ENCODE measurements at regions not wholly inside any gene's neighbourhood (a gene's known extent, or its start where the extent isn't known, plus 50 kb on each side); places are given as distances from the start of the nearest gene placed in this dataset.

GRCh38 chr13:63299866-63300394 is 1884.3 kb upstream of the PCDH20 start:
- TF ChIP-seq POLR2A (IDR thresholded peaks at IDR 0.05; ENCODE audit: low read depth), result no peak
- no peak for TF ChIP-seq EP300 (IDR thresholded peaks at IDR 0.05)
- TF ChIP-seq, protein P1, sequence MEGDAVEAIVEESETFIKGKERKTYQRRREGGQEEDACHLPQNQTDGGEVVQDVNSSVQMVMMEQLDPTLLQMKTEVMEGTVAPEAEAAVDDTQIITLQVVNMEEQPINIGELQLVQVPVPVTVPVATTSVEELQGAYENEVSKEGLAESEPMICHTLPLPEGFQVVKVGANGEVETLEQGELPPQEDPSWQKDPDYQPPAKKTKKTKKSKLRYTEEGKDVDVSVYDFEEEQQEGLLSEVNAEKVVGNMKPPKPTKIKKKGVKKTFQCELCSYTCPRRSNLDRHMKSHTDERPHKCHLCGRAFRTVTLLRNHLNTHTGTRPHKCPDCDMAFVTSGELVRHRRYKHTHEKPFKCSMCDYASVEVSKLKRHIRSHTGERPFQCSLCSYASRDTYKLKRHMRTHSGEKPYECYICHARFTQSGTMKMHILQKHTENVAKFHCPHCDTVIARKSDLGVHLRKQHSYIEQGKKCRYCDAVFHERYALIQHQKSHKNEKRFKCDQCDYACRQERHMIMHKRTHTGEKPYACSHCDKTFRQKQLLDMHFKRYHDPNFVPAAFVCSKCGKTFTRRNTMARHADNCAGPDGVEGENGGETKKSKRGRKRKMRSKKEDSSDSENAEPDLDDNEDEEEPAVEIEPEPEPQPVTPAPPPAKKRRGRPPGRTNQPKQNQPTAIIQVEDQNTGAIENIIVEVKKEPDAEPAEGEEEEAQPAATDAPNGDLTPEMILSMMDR (IDR thresholded peaks at IDR 0.05), result no peak

Measured in esophagus muscularis mucosa (tissue), 4 donors.